NB4 (cell line): ENCODE measurements at regions not wholly inside any gene's neighbourhood (a gene's known extent, or its start where the extent isn't known, plus 50 kb on each side); places are given as distances from the start of the nearest gene placed in this dataset.

Experiments used
- DNase-seq: peaks from one replicate; pipeline ENCODE4 v3.0.0; 2010; ENCODE audit warnings: low read depth
- H3K4me3 ChIP-seq: one replicate; pipeline ENCODE4 v1.5.1; 2011; ENCODE audit warnings: mild to moderate bottlenecking, low read depth, low read length, moderate library complexity
- CTCF ChIP-seq: IDR thresholded peaks from one replicate; pipeline ENCODE4 v1.5.1; 2012; ENCODE audit warnings: low read depth, low read length
- MYC ChIP-seq: IDR thresholded peaks from 2 replicates; pipeline ENCODE4 v1.6.1; 2011; ENCODE audit warnings: low read depth, low read length
- POLR2A ChIP-seq: IDR thresholded peaks from 2 replicates; pipeline ENCODE4 v1.6.1; 2011; ENCODE audit warnings: mild to moderate bottlenecking; ENCODE audit not compliant: insufficient read length; ENCODE audit errors: extremely low read depth
- TF ChIP-seq, protein P1 (sequence below): IDR thresholded peaks from 2 replicates; pipeline ENCODE4 v1.6.1; 2011; ENCODE audit warnings: low read depth, low read length

GRCh38 chr21:17458279-17458678 lies 54.6 kb upstream of the CXADR start:
- H3K4me3 ChIP-seq: no peak overlapping the region
- no peak for TF ChIP-seq CTCF
- TF ChIP-seq, protein P1, sequence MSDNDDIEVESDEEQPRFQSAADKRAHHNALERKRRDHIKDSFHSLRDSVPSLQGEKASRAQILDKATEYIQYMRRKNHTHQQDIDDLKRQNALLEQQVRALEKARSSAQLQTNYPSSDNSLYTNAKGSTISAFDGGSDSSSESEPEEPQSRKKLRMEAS: no peak
- no peak for TF ChIP-seq MYC
- no peak for TF ChIP-seq POLR2A
- no peak for DNase-seq

GRCh38 chr21:17460094-17460493 lies 52.7 kb upstream of the CXADR start:
- TF ChIP-seq POLR2A (no peak), CTCF (no peak), MYC (no peak)
- TF ChIP-seq, protein P1: no peak
- DNase-seq: no peak
- H3K4me3 ChIP-seq: no peak overlapping the region

- H3K4me3 ChIP-seq: no peak overlapping the region
- TF ChIP-seq POLR2A (no peak), MYC (no peak), CTCF (no peak)
- TF ChIP-seq, protein P1: no peak
- no peak for DNase-seq
These were observed 51.8 kb upstream of the CXADR start for GRCh38 chr21:17461014-17461413.

- TF ChIP-seq POLR2A: no peak
- TF ChIP-seq MYC: no peak
- TF ChIP-seq, protein P1: no peak
- TF ChIP-seq CTCF: no peak
- DNase-seq: no peak
- no peak overlapping the region for H3K4me3 ChIP-seq
These were observed 51.3 kb upstream of the CXADR start for GRCh38 chr21:17461582-17461981.

- TF ChIP-seq, protein P1: no peak
- TF ChIP-seq POLR2A: no peak
- no peak for TF ChIP-seq MYC
- no peak for TF ChIP-seq CTCF
- H3K4me3 ChIP-seq: no peak overlapping the region
- DNase-seq: no peak
These were observed 50.4 kb upstream of the CXADR start for GRCh38 chr21:17462276-17462981.
